Liver (tissue), 8 donors: ENCODE measurements at regions not wholly inside any gene's neighbourhood (a gene's known extent, or its start where the extent isn't known, plus 50 kb on each side); places are given as distances from the start of the nearest gene placed in this dataset.

Experiments used
- DNase-seq: peaks from one replicate; pipeline ENCODE4 v3.0.0-alpha.2; 2017; ENCODE audit warnings: low spot score
- H3K27ac ChIP-seq, 2 donors: one replicate each; pipeline ENCODE4 v1.7.0; 2013; ENCODE audit warnings: inconsistent platforms in 2 of 2, low read length in 2 of 2, control low read depth in 1 of 2, low read depth in 1 of 2, mild to moderate bottlenecking in 1 of 2
- H3K27me3 ChIP-seq, 4 donors: one replicate each; pipeline versions ENCODE4 v1.6.1 to v1.7.0; 2013; ENCODE audit warnings: low read length in 3 of 4, inconsistent platforms in 1 of 4, mild to moderate bottlenecking in 1 of 4, moderate library complexity in 1 of 4; ENCODE audit not compliant: control insufficient read depth in 4 of 4, insufficient read depth in 4 of 4
- H3K36me3 ChIP-seq, 4 donors: one replicate each; pipeline versions ENCODE4 v1.6.1 to v1.7.0; 2013; ENCODE audit warnings: low read length in 3 of 4, mild to moderate bottlenecking in 3 of 4, low read depth in 1 of 4, moderate library complexity in 1 of 4; ENCODE audit not compliant: control insufficient read depth in 4 of 4, insufficient read depth in 3 of 4
- H3K4me1 ChIP-seq, 4 donors: one replicate each; pipeline versions ENCODE4 v1.6.1 to v1.7.0; 2013; ENCODE audit warnings: low read length in 3 of 4, mild to moderate bottlenecking in 3 of 4, moderate library complexity in 1 of 4; ENCODE audit not compliant: control insufficient read depth in 4 of 4, insufficient read depth in 4 of 4
- H3K4me3 ChIP-seq, 3 donors: one replicate each; pipeline versions ENCODE4 v1.6.1 to v1.7.0; 2013; ENCODE audit warnings: low read length in 3 of 3, control low read depth in 1 of 3, low read depth in 1 of 3, mild to moderate bottlenecking in 1 of 3
- H3K9ac ChIP-seq, 2 donors: one replicate each; pipeline ENCODE4 v1.7.0; 2013; ENCODE audit warnings: low read length in 2 of 2, mild to moderate bottlenecking in 2 of 2, moderate library complexity in 2 of 2, control low read depth in 1 of 2, low read depth in 1 of 2
- H3K9me3 ChIP-seq, 4 donors: one replicate each; pipeline versions ENCODE4 v1.6.1 to v1.7.0; 2013; ENCODE audit warnings: low read length in 3 of 4; ENCODE audit not compliant: control insufficient read depth in 4 of 4
- ATF3 ChIP-seq: IDR thresholded peaks from 2 replicates; pipeline ENCODE4 v1.6.1; 2016; ENCODE audit warnings: antibody characterized with exemption
- CTCF ChIP-seq: fragments of 150-350 bp; IDR thresholded peaks from 2 replicates; pipeline ENCODE4 v1.5.1; 2017; ENCODE audit warnings: improper control_type of control experiment, low read depth, low read length; ENCODE audit not compliant: missing input control
- FOXA2 ChIP-seq: IDR thresholded peaks from 2 replicates; pipeline ENCODE4 v1.6.1; 2016; ENCODE audit warnings: antibody characterized with exemption
- GABPA ChIP-seq, 2 donors: IDR thresholded peaks in 1 of 2; conservative IDR thresholded peaks in 1 of 2; 2 replicates each; pipeline ENCODE4 v1.6.1; 2016; ENCODE audit warnings: antibody characterized with exemption in 2 of 2, mild to moderate bottlenecking in 1 of 2, moderate library complexity in 1 of 2
- HNF4A ChIP-seq, 2 donors: conservative IDR thresholded peaks; 2 replicates each; pipeline ENCODE4 v1.6.1; 2016; ENCODE audit warnings: antibody characterized with exemption in 2 of 2, mild to moderate bottlenecking in 2 of 2
- HNF4G ChIP-seq: IDR thresholded peaks from 2 replicates; pipeline ENCODE4 v1.6.1; 2016; ENCODE audit warnings: antibody characterized with exemption
- JUND ChIP-seq, 2 donors: IDR thresholded peaks; 2 replicates each; pipeline ENCODE4 v1.6.1; 2016; ENCODE audit warnings: antibody characterized with exemption in 2 of 2
- MAX ChIP-seq: IDR thresholded peaks from 2 replicates; pipeline ENCODE4 v1.6.1; 2016; ENCODE audit warnings: antibody characterized with exemption
- RAD21 ChIP-seq, 2 donors: IDR thresholded peaks; 2 replicates each; pipeline ENCODE4 v1.6.1; 2016; ENCODE audit warnings: antibody characterized with exemption in 2 of 2, mild to moderate bottlenecking in 2 of 2
- REST ChIP-seq: IDR thresholded peaks from 2 replicates; pipeline ENCODE4 v1.6.1; 2016; ENCODE audit warnings: antibody characterized with exemption, mild to moderate bottlenecking
- RXRA ChIP-seq, 2 donors: IDR thresholded peaks; 2 replicates each; pipeline ENCODE4 v1.6.1; 2017 to 2018; ENCODE audit warnings: antibody characterized with exemption in 2 of 2, mild to moderate bottlenecking in 1 of 2
- SP1 ChIP-seq: IDR thresholded peaks from 2 replicates; pipeline ENCODE4 v1.6.1; 2018; ENCODE audit warnings: antibody characterized with exemption, mild to moderate bottlenecking
- YY1 ChIP-seq: IDR thresholded peaks from 2 replicates; pipeline ENCODE4 v1.6.1; 2016; ENCODE audit warnings: antibody characterized with exemption, mild to moderate bottlenecking
- ZBTB33 ChIP-seq: IDR thresholded peaks from 2 replicates; pipeline ENCODE4 v1.6.1; 2016; ENCODE audit warnings: antibody characterized with exemption
- WGBS: extraction: QIAGEN DNeasy Blood & Tissue Kit; methylation state at CpG from one replicate; pipeline ENCODE4 v1.1.7; 2013; 5-methylcytosine and 5-hydroxymethylcytosine counted together
- donor health status: healthy.
- donor health status: healthy.
- donor health status: healthy.
- donor health status: healthy.
- donor health status: healthy.

GRCh38 chr4:53713296-53713695, 122.0 kb upstream of the LNX1 start:
- Histone ChIP-seq H3K4me1 (no peaks in the 10 kb centered on the region), H3K27me3 (no peaks in the 10 kb centered on the region), H3K9ac (no peak overlapping the region), H3K4me3 (no peak overlapping the region), H3K27ac (no peak overlapping the region), H3K9me3 (no peaks in the 10 kb centered on the region), H3K36me3 (no peaks in the 10 kb centered on the region)
- TF ChIP-seq FOXA2, result no peak
- TF ChIP-seq MAX, result no peak
- no peak for TF ChIP-seq HNF4A (conservative IDR thresholded peaks at IDR 0.05)
- no peak for TF ChIP-seq ATF3
- TF ChIP-seq HNF4G, result no peak
- TF ChIP-seq JUND (IDR thresholded peaks at IDR 0.05), result no peak
- WGBS, result 88% methylated on average over 3 of the region's 3 CpGs
- no peak for DNase-seq

GRCh38 chr4:53712408-53713020, 121.2 kb upstream of the LNX1 start:
- Histone ChIP-seq H3K27ac (no peak overlapping the region), H3K36me3 (no peaks in the 10 kb centered on the region), H3K4me1 (no peaks in the 10 kb centered on the region), H3K27me3 (no peaks in the 10 kb centered on the region), H3K4me3 (no peak overlapping the region), H3K9ac (no peak overlapping the region), H3K9me3 (no peaks in the 10 kb centered on the region)
- 68% methylated on average over 8 of the region's 8 CpGs for WGBS
- TF ChIP-seq SP1, result no peak
- no peak for TF ChIP-seq YY1
- no peak for TF ChIP-seq REST
- DNase-seq, result no peak

GRCh38 chr4:53711926-53712325, 120.6 kb upstream of the LNX1 start:
- no peak overlapping the region for H3K4me3 ChIP-seq
- no peak for DNase-seq
- no peaks in the 10 kb centered on the region for H3K4me1 ChIP-seq
- H3K27ac ChIP-seq, result no peak overlapping the region
- no peaks in the 10 kb centered on the region for H3K36me3 ChIP-seq
- WGBS, result 82% methylated on average over 2 of the region's 2 CpGs
- H3K9me3 ChIP-seq, result no peaks in the 10 kb centered on the region
- H3K27me3 ChIP-seq, result no peaks in the 10 kb centered on the region
- H3K9ac ChIP-seq, result no peak overlapping the region
- no peak for TF ChIP-seq GABPA (IDR thresholded peaks at IDR 0.05 in 1 of 2, conservative IDR thresholded peaks at IDR 0.05 in 1 of 2)
- TF ChIP-seq HNF4A (conservative IDR thresholded peaks at IDR 0.05), result no peak
- TF ChIP-seq RXRA (IDR thresholded peaks at IDR 0.05), result no peak
- TF ChIP-seq ATF3, result no peak
- no peak for TF ChIP-seq CTCF
- TF ChIP-seq YY1, result no peak
- no peak for TF ChIP-seq HNF4G
- no peak for TF ChIP-seq REST
- no peak for TF ChIP-seq JUND (IDR thresholded peaks at IDR 0.05)
- no peak for TF ChIP-seq RAD21 (IDR thresholded peaks at IDR 0.05)
- no peak for TF ChIP-seq MAX
- no peak for TF ChIP-seq ZBTB33
- TF ChIP-seq FOXA2, result no peak
